H9 (cell line): ENCODE measurements at regions not wholly inside any gene's neighbourhood (a gene's known extent, or its start where the extent isn't known, plus 50 kb on each side); places are given as distances from the start of the nearest gene placed in this dataset.

ENCODE experiments used
- DNase-seq: peaks from one replicate; pipeline ENCODE4 v3.0.0-alpha.2; 2017
- H2AFZ ChIP-seq: one replicate; pipeline ENCODE4 v1.6.1; 2013; ENCODE audit warnings: mild to moderate bottlenecking, low read length, control low read depth, moderate library complexity
- H2AK5ac ChIP-seq: 2 replicates; pipeline ENCODE4 v1.6.1; 2013; ENCODE audit warnings: low read length, control low read depth, mixed read lengths; ENCODE audit not compliant: insufficient read length
- H2BK120ac ChIP-seq: one replicate; pipeline ENCODE4 v1.6.1; 2013; ENCODE audit warnings: low read depth, mild to moderate bottlenecking, low read length, control low read depth, inconsistent platforms; ENCODE audit not compliant: poor library complexity, severe bottlenecking
- H2BK12ac ChIP-seq: 2 replicates; pipeline ENCODE4 v1.6.1; 2013; ENCODE audit warnings: low read length, control low read depth, mixed read lengths, low read depth; ENCODE audit not compliant: insufficient read length
- H2BK15ac ChIP-seq: 2 replicates; pipeline ENCODE4 v1.6.1; 2013; ENCODE audit warnings: low read depth, low read length, control low read depth
- H2BK20ac ChIP-seq: one replicate; pipeline ENCODE4 v1.6.1; 2013; ENCODE audit warnings: low read depth, mild to moderate bottlenecking, low read length, control low read depth, inconsistent platforms; ENCODE audit not compliant: poor library complexity, severe bottlenecking
- H2BK5ac ChIP-seq: 2 replicates; pipeline ENCODE4 v1.6.1; 2013; ENCODE audit warnings: low read length, control low read depth, mixed read lengths; ENCODE audit not compliant: insufficient read length
- H3K14ac ChIP-seq: 2 replicates; pipeline ENCODE4 v1.6.1; 2013; ENCODE audit warnings: low read length, control low read depth; ENCODE audit not compliant: insufficient read depth
- H3K18ac ChIP-seq: 2 replicates; pipeline ENCODE4 v1.6.1; 2013; ENCODE audit warnings: low read depth, mild to moderate bottlenecking, mixed read lengths, low read length, control low read depth; ENCODE audit not compliant: insufficient read length
- H3K23ac ChIP-seq: 2 replicates; pipeline ENCODE4 v1.6.1; 2013; ENCODE audit warnings: low read length, control low read depth, mixed read lengths, low read depth; ENCODE audit not compliant: insufficient read length
- H3K23me2 ChIP-seq: 2 replicates; pipeline ENCODE4 v1.6.1; 2013; ENCODE audit warnings: low read depth, mild to moderate bottlenecking, mixed read lengths, low read length, control low read depth; ENCODE audit not compliant: insufficient read length, poor library complexity, severe bottlenecking
- H3K27ac ChIP-seq: 2 replicates; pipeline ENCODE4 v1.5.1; 2013; ENCODE audit warnings: low read length, control low read depth, mixed read lengths, low read depth; ENCODE audit not compliant: insufficient read length
- H3K27me3 ChIP-seq: 2 replicates; pipeline ENCODE4 v1.6.1; 2013; ENCODE audit warnings: low read length, control low read depth, inconsistent platforms; ENCODE audit not compliant: insufficient read depth
- H3K4ac ChIP-seq: 2 replicates; pipeline ENCODE4 v1.6.1; 2013; ENCODE audit warnings: low read depth, mild to moderate bottlenecking, control low read depth, inconsistent platforms, low read length, moderate library complexity
- H3K4me1 ChIP-seq: 2 replicates; pipeline ENCODE4 v1.6.1; 2013; ENCODE audit warnings: low read length, control low read depth, inconsistent platforms; ENCODE audit not compliant: insufficient read depth
- H3K4me2 ChIP-seq: 2 replicates; pipeline ENCODE4 v1.6.1; 2013; ENCODE audit warnings: low read length, control low read depth, mixed read lengths; ENCODE audit not compliant: insufficient read length, insufficient read depth
- H3K56ac ChIP-seq: 2 replicates; pipeline ENCODE4 v1.6.1; 2013; ENCODE audit warnings: low read depth, mild to moderate bottlenecking, mixed read lengths, low read length, control low read depth; ENCODE audit not compliant: insufficient read length
- H3K79me1 ChIP-seq: 2 replicates; pipeline ENCODE4 v1.6.1; 2013; ENCODE audit warnings: low read depth, mild to moderate bottlenecking, moderate library complexity, low read length, control low read depth, inconsistent platforms; ENCODE audit not compliant: insufficient read depth, poor library complexity, severe bottlenecking
- H3K79me2 ChIP-seq: 2 replicates; pipeline ENCODE4 v1.6.1; 2013; ENCODE audit warnings: low read length, control low read depth, inconsistent platforms; ENCODE audit not compliant: insufficient read depth
- H3K9ac ChIP-seq: 2 replicates; pipeline ENCODE4 v1.6.1; 2013; ENCODE audit warnings: low read length, control low read depth, mixed read lengths; ENCODE audit not compliant: insufficient read length; ENCODE audit errors: extremely low read depth
- H3K9me3 ChIP-seq: one replicate; pipeline ENCODE4 v1.6.1; 2013; ENCODE audit warnings: low read depth, low read length, inconsistent platforms; ENCODE audit not compliant: control insufficient read depth
- H3T11ph ChIP-seq: one replicate; pipeline ENCODE4 v1.6.1; 2013; ENCODE audit warnings: mild to moderate bottlenecking, low read length, control low read depth, inconsistent platforms
- H4K20me1 ChIP-seq: one replicate; pipeline ENCODE4 v1.6.1; 2013; ENCODE audit not compliant: control insufficient read depth, insufficient read length, insufficient read depth
- H4K5ac ChIP-seq: 2 replicates; pipeline ENCODE4 v1.6.1; 2013; ENCODE audit warnings: low read depth, mild to moderate bottlenecking, mixed read lengths, low read length, control low read depth; ENCODE audit not compliant: insufficient read length
- H4K8ac ChIP-seq: replicated peaks from 2 replicates; pipeline ENCODE4 v1.6.1; 2013; ENCODE audit warnings: low read length, control low read depth, mixed read lengths, low read depth; ENCODE audit not compliant: insufficient read length
- H4K91ac ChIP-seq: 2 replicates; pipeline ENCODE4 v1.6.1; 2013; ENCODE audit warnings: low read depth, mild to moderate bottlenecking, moderate library complexity, mixed read lengths, low read length, control low read depth; ENCODE audit not compliant: insufficient read length
- H3K27ac Mint-ChIP-seq, 3 experiments: 2 replicates in 2 of 3; 3 replicates in 1 of 3; pipeline ENCODE4 v1.8.0; 2020 to 2021; ENCODE audit warnings: mixed read lengths in 3 of 3, mild to moderate bottlenecking in 1 of 3, moderate library complexity in 1 of 3
- H3K27me3 Mint-ChIP-seq: 2 replicates; pipeline ENCODE4 v1.8.0; 2021; ENCODE audit warnings: low read depth, mild to moderate bottlenecking, moderate library complexity, mixed read lengths
- H3K36me3 Mint-ChIP-seq, 3 experiments: 2 replicates in 2 of 3; 3 replicates in 1 of 3; pipeline ENCODE4 v1.8.0; 2020 to 2021; ENCODE audit warnings: low read depth in 3 of 3, mixed read lengths in 3 of 3; ENCODE audit not compliant: insufficient read depth in 1 of 3
- H3K4me1 Mint-ChIP-seq, 2 experiments: 2 replicates each; pipeline ENCODE4 v1.8.0; 2020; ENCODE audit warnings: mixed read lengths in 2 of 2
- H3K4me3 Mint-ChIP-seq, 2 experiments: 2 replicates in 1 of 2; 3 replicates in 1 of 2; pipeline ENCODE4 v1.8.0; 2020 to 2021; ENCODE audit warnings: mild to moderate bottlenecking in 2 of 2, mixed read lengths in 2 of 2, moderate library complexity in 1 of 2
- H3K9me3 Mint-ChIP-seq, 2 experiments: 2 replicates in 1 of 2; 3 replicates in 1 of 2; pipeline ENCODE4 v1.8.0; 2020; ENCODE audit warnings: mild to moderate bottlenecking in 2 of 2, mixed read lengths in 2 of 2, moderate library complexity in 1 of 2
- WGBS: extraction: QIAGEN DNeasy Blood & Tissue Kit; methylation state at CpG from one replicate; pipeline ENCODE4 v1.1.7; 2013; ENCODE audit warnings: missing lambda C conversion rate, low lambda C conversion rate, mixed read lengths; ENCODE audit not compliant: insufficient read length; ENCODE audit errors: extremely low coverage; 5-methylcytosine and 5-hydroxymethylcytosine counted together
- TF ChIP-seq, protein P1 (sequence below): fragments of 200-600 bp; sonication (generic); conservative IDR thresholded peaks from 3 replicates; pipeline ENCODE4 v1.8.0; 2021; ENCODE audit warnings: antibody characterized with exemption, mild to moderate bottlenecking

DNA sequence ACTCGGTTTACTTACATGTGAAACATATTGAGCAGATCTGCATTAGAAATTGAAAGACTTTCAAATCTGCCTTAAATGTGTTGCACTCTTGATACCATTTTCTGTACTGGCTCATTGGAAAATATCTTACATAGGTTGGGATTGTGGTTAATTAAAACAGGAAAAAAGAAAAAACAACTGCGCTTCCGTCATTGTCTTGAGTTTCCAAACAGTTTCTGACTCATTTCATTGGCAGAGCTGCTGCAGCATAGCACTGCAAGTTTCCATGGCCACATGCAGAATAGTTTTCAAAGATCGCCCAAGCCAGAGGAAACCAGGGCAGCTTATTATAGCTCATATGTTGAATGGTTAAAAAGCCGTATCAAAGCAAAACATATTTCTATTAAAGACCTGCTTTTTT lies 446.6 kb upstream of the BCHE start:
- no CpG with 5 or more reads among the region's 5 CpGs for WGBS
- no peak overlapping the region; a peak in 1 of 7 replicates for H3K27ac Mint-ChIP-seq
- H3K23me2 ChIP-seq, result no peaks in the 10 kb centered on the region
- H3T11ph ChIP-seq, result no peak overlapping the region
- H3K9ac ChIP-seq, result no peak overlapping the region
- H2AK5ac ChIP-seq, result no peak overlapping the region
- H3K27ac ChIP-seq, result no peak overlapping the region
- no peak overlapping the region for H3K56ac ChIP-seq
- no peak overlapping the region for H3K4me3 Mint-ChIP-seq
- no peak overlapping the region for H4K91ac ChIP-seq
- no peak overlapping the region for H3K4me2 ChIP-seq
- no peak overlapping the region for H3K18ac ChIP-seq
- no peaks in the 10 kb centered on the region for H3K27me3 Mint-ChIP-seq
- H3K9me3 Mint-ChIP-seq, result no peaks in the 10 kb centered on the region
- no peak overlapping the region for H2BK15ac ChIP-seq
- H3K36me3 Mint-ChIP-seq, result no peaks in the 10 kb centered on the region
- no peak overlapping the region for H2AFZ ChIP-seq
- no peaks in the 10 kb centered on the region for H3K4me1 Mint-ChIP-seq
- H3K23ac ChIP-seq, result no peak overlapping the region
- H3K4me1 ChIP-seq, result no peaks in the 10 kb centered on the region
- H4K20me1 ChIP-seq, result no peaks in the 10 kb centered on the region
- DNase-seq, result no peak
- no peak overlapping the region for H3K14ac ChIP-seq
- no peak overlapping the region for H2BK5ac ChIP-seq
- H3K79me1 ChIP-seq, result no peaks in the 10 kb centered on the region
- H3K79me2 ChIP-seq, result no peaks in the 10 kb centered on the region
- H3K4ac ChIP-seq, result no peak overlapping the region
- no peak overlapping the region for H2BK12ac ChIP-seq
- H3K9me3 ChIP-seq, result no peaks in the 10 kb centered on the region
- H4K5ac ChIP-seq, result no peak overlapping the region
- H3K27me3 ChIP-seq, result no peaks in the 10 kb centered on the region
- no peak overlapping the region for H2BK20ac ChIP-seq
- no peak overlapping the region for H2BK120ac ChIP-seq
- H4K8ac ChIP-seq, result no peak overlapping the region
- TF ChIP-seq, protein P1, sequence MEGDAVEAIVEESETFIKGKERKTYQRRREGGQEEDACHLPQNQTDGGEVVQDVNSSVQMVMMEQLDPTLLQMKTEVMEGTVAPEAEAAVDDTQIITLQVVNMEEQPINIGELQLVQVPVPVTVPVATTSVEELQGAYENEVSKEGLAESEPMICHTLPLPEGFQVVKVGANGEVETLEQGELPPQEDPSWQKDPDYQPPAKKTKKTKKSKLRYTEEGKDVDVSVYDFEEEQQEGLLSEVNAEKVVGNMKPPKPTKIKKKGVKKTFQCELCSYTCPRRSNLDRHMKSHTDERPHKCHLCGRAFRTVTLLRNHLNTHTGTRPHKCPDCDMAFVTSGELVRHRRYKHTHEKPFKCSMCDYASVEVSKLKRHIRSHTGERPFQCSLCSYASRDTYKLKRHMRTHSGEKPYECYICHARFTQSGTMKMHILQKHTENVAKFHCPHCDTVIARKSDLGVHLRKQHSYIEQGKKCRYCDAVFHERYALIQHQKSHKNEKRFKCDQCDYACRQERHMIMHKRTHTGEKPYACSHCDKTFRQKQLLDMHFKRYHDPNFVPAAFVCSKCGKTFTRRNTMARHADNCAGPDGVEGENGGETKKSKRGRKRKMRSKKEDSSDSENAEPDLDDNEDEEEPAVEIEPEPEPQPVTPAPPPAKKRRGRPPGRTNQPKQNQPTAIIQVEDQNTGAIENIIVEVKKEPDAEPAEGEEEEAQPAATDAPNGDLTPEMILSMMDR, result no peak
